Islet precursor cell (in vitro differentiated cells): ENCODE measurements at regions not wholly inside any gene's neighbourhood (a gene's known extent, or its start where the extent isn't known, plus 50 kb on each side); places are given as distances from the start of the nearest gene placed in this dataset.
"Not testable (repeated sequence)": the region's sequence is repeated elsewhere in the genome, so short reads cannot be mapped to it uniquely, and the experiment has no call there.

ENCODE experiments used
- DNase-seq: peaks from one replicate; pipeline ENCODE4 v3.0.0-alpha.2; 2018

DNA sequence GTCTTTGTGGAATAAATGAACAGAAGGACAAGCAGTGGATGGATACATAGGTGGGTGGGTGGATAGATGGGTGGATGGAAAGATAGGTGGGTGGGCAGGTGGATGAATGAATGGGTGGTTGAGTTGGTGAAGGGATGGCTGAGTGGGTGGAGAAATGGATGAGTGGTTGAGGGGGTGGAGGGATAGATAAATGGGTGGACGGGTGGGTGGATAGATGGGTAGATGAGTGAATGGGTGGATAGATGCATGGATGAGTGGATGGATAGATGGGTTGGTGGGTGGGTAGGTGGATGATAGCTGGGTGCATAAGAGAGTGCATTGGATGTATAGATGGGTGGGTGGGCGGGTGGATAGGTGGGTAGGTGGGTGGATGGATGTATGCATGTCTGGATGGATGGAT, 63.5 kb downstream of the UNC93B1 start:
- not testable (repeated sequence) for DNase-seq

GRCh38 chr11:67938964-67939363, 64.9 kb downstream of the UNC93B1 start:
- not testable (repeated sequence) for DNase-seq

DNA sequence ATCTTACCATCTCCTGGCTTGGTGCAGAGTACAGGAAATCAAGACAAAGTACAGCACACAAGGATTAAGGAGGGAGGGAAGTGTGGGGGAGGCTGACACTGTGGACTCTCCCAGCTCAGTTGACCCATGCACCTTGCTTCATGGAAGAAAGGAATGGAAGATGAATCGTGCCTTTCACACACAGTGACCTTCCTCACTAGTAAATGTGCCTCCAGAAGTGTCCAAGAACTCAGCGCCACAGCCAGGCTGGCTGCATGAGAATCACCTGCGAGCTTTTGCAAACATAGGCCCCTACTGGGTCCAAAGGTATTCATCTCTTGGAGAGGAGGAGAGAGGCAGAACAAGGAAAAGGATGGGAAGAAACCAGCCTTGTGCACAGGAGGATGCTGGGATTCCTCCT, 65.5 kb downstream of the UNC93B1 start:
- not testable (repeated sequence) for DNase-seq

- not testable (repeated sequence) for DNase-seq
Measured at GRCh38 chr11:67923565-67923964, 80.3 kb downstream of the UNC93B1 start.

GRCh38 chr11:67920546-67920945, 83.4 kb downstream of the UNC93B1 start:
- not testable (repeated sequence) for DNase-seq

DNA sequence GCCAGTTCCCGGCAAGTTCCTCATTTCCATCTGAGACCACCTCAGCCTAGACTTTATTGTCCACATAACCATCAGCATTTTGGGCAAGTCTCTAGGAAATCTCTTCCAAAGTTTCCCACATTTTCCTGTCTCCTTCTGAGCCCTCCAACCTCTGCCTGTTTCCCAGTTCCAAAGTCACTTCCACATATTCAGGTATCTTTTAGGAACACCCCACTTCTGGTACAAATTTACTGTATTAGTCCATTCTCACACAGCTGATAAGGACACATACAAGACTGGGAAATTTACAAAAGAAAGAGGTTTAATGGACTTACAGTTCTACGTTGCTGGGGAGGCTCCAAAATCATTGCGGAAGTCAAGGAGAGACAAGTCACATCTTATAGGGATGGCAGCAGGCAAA, 91.7 kb downstream of the UNC93B1 start:
- DNase-seq, result not testable (repeated sequence)

DNA sequence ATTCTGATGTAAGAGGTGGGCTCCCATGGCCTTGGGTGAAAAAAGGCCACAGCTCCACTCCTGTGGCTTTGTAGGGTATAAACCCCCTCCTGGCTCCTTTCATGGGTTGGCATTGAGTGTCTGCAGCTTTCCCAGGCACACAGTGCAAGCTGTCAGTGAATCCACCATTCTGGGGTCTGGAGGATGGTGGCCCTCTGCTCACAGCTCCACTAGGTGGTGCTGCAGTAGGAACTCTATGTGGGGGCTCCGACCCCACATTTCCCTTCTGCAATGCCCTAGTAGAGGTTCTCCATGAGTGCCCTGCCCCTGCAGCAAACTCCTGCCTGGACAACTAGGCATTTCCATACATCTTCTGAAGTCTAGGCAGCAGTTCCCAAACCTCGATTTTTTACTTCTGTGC, 92.7 kb downstream of the UNC93B1 start:
- DNase-seq, result not testable (repeated sequence)

DNA sequence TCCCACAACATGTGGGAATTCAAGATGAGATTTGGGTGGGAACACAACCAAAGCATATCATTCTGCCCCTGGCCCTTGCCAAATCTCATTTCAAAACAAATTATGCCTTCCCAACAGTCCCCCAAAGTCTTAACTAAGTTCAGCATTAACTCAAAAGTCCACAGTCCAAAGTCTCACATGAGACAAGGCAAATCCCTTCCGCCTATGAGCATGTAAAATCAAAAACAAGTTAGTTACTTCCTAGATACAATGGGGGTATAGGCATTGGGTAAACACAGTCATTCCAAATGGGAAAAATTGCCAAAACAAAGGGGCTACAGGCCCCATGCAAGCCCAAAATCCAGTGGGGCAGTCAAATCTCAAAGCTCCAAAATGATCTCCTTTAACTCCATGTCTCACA, 93.1 kb downstream of the UNC93B1 start:
- not testable (repeated sequence) for DNase-seq

- DNase-seq, result not testable (repeated sequence)
Measured at GRCh38 chr11:67906969-67907368, 96.9 kb downstream of the UNC93B1 start.

- not testable (repeated sequence) for DNase-seq
Measured at GRCh38 chr11:67899462-67899861, 104.4 kb downstream of the UNC93B1 start.

GRCh38 chr11:67893487-67893886, 110.4 kb downstream of the UNC93B1 start:
- not testable (repeated sequence) for DNase-seq

- DNase-seq, result not testable (repeated sequence)
Measured at GRCh38 chr11:67889646-67890045, 114.3 kb downstream of the UNC93B1 start.

DNA sequence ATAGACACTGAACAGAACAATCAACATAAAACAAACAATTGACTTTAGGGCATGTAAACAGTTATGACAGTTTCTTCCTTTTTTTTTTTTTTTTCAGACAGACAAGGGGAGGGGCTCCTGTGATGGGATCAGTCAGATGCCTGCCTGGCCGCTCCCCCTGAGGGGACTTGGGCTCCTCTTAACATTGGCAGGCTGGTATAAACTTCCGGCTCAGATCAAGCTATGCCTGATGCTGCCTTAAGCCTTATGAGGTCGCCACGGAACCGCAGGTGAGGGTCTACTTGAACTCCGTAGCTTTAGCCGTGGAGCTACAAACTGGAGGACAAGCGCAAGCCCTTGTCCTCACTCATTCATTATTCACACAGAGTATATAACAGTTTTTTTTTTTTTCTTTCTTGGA, 115.8 kb downstream of the UNC93B1 start:
- not testable (repeated sequence) for DNase-seq

GRCh38 chr11:67886672-67887071, 117.2 kb downstream of the UNC93B1 start:
- not testable (repeated sequence) for DNase-seq

DNA sequence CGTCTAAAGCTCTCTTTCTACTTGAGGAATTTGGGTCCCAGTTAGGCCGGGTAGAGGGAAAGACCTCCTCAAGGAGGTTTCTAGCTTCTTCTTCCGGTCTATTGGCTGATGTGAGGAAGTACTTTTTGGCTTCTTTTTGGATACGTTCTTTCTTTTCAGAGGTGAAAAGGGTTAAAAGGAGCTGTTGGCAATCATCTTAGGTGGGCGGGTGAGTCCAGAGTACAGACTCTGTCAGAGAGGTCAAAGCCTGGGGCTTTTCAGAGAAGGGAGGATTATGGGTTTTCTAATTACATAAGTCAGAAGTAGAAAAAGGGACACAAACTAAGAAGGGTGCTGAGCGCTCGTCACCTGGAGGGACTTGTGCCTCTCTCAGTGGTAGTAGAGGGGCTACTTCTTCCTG, 117.7 kb downstream of the UNC93B1 start:
- not testable (repeated sequence) for DNase-seq

- DNase-seq, result not testable (repeated sequence)
Measured at GRCh38 chr11:67885574-67885973, 118.3 kb downstream of the UNC93B1 start.

DNA sequence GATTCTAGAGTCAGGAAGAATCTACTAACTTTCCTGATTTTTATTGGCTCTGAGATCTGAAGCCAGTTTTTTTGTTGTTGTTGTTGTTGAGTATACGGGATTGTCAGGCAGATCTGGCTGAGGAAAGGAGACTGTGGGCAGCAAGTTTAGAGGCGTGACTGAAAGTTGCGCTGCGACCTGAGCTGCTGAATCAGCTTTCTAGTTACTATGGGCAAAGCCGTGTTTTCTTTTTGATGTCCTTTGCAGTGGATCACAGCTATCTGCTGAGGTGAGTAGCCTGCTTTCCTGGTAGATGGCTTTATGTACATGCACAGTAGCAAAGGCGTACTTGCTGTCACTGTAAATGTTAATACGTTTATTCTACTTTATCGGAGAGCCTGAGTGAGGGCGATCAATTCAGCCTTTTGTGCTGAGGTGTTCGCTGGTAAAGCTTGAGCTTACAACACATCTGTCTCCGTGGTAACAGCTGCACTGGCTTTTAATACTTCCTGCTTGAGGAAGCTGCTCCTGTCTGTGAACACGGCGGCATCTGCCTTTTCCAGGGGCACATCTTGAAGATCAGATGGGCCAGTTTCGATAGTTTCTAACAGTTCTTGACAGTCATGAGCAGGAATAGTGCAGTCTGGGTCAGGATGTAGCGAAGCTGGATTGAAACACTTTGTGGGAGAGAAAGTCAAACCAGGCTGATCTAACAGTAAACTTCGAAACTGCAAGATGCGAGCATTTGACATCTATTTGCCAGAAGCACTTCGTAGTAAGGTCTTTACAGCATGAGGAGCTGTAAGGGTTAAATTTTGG, 118.9 kb downstream of the UNC93B1 start:
- DNase-seq, result not testable (repeated sequence)

GRCh38 chr11:67884073-67884757, 119.7 kb downstream of the UNC93B1 start:
- DNase-seq, result not testable (repeated sequence)

- not testable (repeated sequence) for DNase-seq
Measured at GRCh38 chr11:67882304-67882703, 121.6 kb downstream of the UNC93B1 start.

- not testable (repeated sequence) for DNase-seq
Measured at GRCh38 chr11:67881836-67882235, 122.1 kb downstream of the UNC93B1 start.

DNA sequence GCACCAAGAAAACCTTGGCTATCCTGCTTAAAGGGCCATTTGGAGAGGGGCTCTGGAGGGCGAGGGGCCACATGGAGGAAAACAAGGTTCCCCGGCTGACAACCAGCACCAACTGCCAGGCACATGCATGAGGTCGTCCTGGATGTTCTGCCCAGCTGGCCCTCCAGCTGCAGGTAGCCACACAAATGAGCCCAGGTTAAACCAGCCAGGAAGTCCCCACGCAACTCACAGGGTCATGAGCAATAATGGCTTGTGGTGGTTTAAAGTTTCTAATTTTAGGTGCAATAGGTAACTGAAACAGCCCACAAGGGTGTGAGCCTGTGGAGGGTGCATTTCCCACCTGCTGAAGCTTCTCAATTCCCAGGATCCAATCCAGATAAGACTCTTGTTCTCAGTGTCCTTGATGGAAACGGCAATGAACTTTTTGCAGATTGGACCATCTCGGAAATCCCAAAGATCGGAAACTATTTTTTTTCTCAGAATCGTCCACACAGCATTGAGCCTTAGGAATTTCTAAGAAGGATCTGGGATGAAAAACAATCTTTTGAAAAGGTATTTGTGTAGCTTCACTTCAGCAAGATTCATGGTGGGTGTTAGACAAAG, 123.2 kb downstream of the UNC93B1 start:
- DNase-seq, result not testable (repeated sequence)

DNA sequence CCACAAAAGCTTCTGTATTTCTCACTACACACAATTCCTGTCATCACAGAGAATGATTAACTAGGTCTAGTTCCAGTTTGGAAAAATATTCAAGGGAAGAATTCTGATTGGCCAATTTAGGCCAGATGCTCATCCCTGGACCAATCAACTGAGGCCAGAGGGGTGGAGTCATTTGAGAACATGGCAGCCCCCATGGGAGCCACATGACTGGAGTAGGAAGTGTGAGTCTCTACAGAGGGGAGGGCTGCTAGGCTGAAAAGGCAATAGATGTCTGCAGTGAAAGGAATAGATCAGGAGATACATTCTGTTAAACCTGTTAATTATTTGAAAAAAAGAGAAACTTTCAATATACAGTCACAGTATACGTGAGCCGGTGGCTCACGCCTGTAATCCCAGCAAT, 125.2 kb downstream of the UNC93B1 start:
- DNase-seq, result not testable (repeated sequence)

DNA sequence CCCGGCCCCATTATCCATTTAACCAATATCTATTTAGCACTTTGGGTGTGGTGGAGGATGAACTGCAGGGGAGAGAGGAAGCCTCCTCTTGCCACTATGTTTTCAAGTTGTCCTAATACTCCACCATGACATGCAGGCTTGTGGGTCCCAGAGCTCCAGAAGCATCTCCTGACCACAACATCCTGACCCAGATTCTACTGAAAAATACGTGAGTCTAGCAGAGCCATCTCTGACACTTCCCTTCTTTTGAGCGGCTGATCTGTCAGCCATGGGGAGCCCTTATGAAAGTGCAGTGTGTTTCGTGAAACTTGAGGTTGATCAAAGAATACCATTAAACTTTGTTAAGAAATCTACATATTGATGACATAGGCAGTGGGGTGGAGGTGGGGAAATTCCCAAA, 126.6 kb downstream of the UNC93B1 start:
- not testable (repeated sequence) for DNase-seq

DNA sequence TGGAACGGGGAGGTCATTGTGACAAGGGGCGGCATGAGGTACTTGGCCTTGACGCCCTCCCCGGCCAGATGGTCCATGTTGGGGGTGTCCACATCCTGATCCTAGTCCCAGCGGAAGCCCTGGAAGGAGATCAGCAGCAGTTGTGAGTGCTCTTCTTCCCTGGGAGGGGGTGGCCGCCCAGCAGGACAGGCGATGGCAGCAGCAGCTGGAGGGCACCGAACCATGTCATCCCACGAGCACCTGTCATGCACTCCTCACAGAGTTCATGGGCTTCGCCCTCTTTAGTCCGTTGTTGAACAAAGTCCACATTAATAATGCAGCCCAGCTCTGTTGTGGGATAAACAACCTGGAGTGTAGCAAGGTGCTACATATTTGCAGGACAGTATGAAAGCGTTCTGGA, 130.7 kb downstream of the UNC93B1 start:
- not testable (repeated sequence) for DNase-seq
